H9 (cell line): ENCODE measurements at regions not wholly inside any gene's neighbourhood (a gene's known extent, or its start where the extent isn't known, plus 50 kb on each side); places are given as distances from the start of the nearest gene placed in this dataset.
A peak's percentile ranks its signal among the peaks of the same experiment; 100 is the strongest.
"Not testable (repeated sequence)": the region's sequence is repeated elsewhere in the genome, so short reads cannot be mapped to it uniquely, and the experiment has no call there.

Experiments
- DNase-seq: peaks from one replicate; pipeline ENCODE4 v3.0.0-alpha.2; 2017
- H2AFZ ChIP-seq: one replicate; pipeline ENCODE4 v1.6.1; 2013; ENCODE audit warnings: mild to moderate bottlenecking, low read length, control low read depth, moderate library complexity
- H2AK5ac ChIP-seq: 2 replicates; pipeline ENCODE4 v1.6.1; 2013; ENCODE audit warnings: low read length, control low read depth, mixed read lengths; ENCODE audit not compliant: insufficient read length
- H2BK120ac ChIP-seq: one replicate; pipeline ENCODE4 v1.6.1; 2013; ENCODE audit warnings: low read depth, mild to moderate bottlenecking, low read length, control low read depth, inconsistent platforms; ENCODE audit not compliant: poor library complexity, severe bottlenecking
- H2BK12ac ChIP-seq: 2 replicates; pipeline ENCODE4 v1.6.1; 2013; ENCODE audit warnings: low read length, control low read depth, mixed read lengths, low read depth; ENCODE audit not compliant: insufficient read length
- H2BK15ac ChIP-seq: 2 replicates; pipeline ENCODE4 v1.6.1; 2013; ENCODE audit warnings: low read depth, low read length, control low read depth
- H2BK20ac ChIP-seq: one replicate; pipeline ENCODE4 v1.6.1; 2013; ENCODE audit warnings: low read depth, mild to moderate bottlenecking, low read length, control low read depth, inconsistent platforms; ENCODE audit not compliant: poor library complexity, severe bottlenecking
- H2BK5ac ChIP-seq: 2 replicates; pipeline ENCODE4 v1.6.1; 2013; ENCODE audit warnings: low read length, control low read depth, mixed read lengths; ENCODE audit not compliant: insufficient read length
- H3K14ac ChIP-seq: 2 replicates; pipeline ENCODE4 v1.6.1; 2013; ENCODE audit warnings: low read length, control low read depth; ENCODE audit not compliant: insufficient read depth
- H3K18ac ChIP-seq: 2 replicates; pipeline ENCODE4 v1.6.1; 2013; ENCODE audit warnings: low read depth, mild to moderate bottlenecking, mixed read lengths, low read length, control low read depth; ENCODE audit not compliant: insufficient read length
- H3K23ac ChIP-seq: 2 replicates; pipeline ENCODE4 v1.6.1; 2013; ENCODE audit warnings: low read length, control low read depth, mixed read lengths, low read depth; ENCODE audit not compliant: insufficient read length
- H3K23me2 ChIP-seq: 2 replicates; pipeline ENCODE4 v1.6.1; 2013; ENCODE audit warnings: low read depth, mild to moderate bottlenecking, mixed read lengths, low read length, control low read depth; ENCODE audit not compliant: insufficient read length, poor library complexity, severe bottlenecking
- H3K27ac ChIP-seq: 2 replicates; pipeline ENCODE4 v1.5.1; 2013; ENCODE audit warnings: low read length, control low read depth, mixed read lengths, low read depth; ENCODE audit not compliant: insufficient read length
- H3K27me3 ChIP-seq: 2 replicates; pipeline ENCODE4 v1.6.1; 2013; ENCODE audit warnings: low read length, control low read depth, inconsistent platforms; ENCODE audit not compliant: insufficient read depth
- H3K4ac ChIP-seq: 2 replicates; pipeline ENCODE4 v1.6.1; 2013; ENCODE audit warnings: low read depth, mild to moderate bottlenecking, control low read depth, inconsistent platforms, low read length, moderate library complexity
- H3K4me1 ChIP-seq: 2 replicates; pipeline ENCODE4 v1.6.1; 2013; ENCODE audit warnings: low read length, control low read depth, inconsistent platforms; ENCODE audit not compliant: insufficient read depth
- H3K4me2 ChIP-seq: 2 replicates; pipeline ENCODE4 v1.6.1; 2013; ENCODE audit warnings: low read length, control low read depth, mixed read lengths; ENCODE audit not compliant: insufficient read length, insufficient read depth
- H3K56ac ChIP-seq: 2 replicates; pipeline ENCODE4 v1.6.1; 2013; ENCODE audit warnings: low read depth, mild to moderate bottlenecking, mixed read lengths, low read length, control low read depth; ENCODE audit not compliant: insufficient read length
- H3K79me1 ChIP-seq: 2 replicates; pipeline ENCODE4 v1.6.1; 2013; ENCODE audit warnings: low read depth, mild to moderate bottlenecking, moderate library complexity, low read length, control low read depth, inconsistent platforms; ENCODE audit not compliant: insufficient read depth, poor library complexity, severe bottlenecking
- H3K79me2 ChIP-seq: 2 replicates; pipeline ENCODE4 v1.6.1; 2013; ENCODE audit warnings: low read length, control low read depth, inconsistent platforms; ENCODE audit not compliant: insufficient read depth
- H3K9ac ChIP-seq: 2 replicates; pipeline ENCODE4 v1.6.1; 2013; ENCODE audit warnings: low read length, control low read depth, mixed read lengths; ENCODE audit not compliant: insufficient read length; ENCODE audit errors: extremely low read depth
- H3K9me3 ChIP-seq: one replicate; pipeline ENCODE4 v1.6.1; 2013; ENCODE audit warnings: low read depth, low read length, inconsistent platforms; ENCODE audit not compliant: control insufficient read depth
- H3T11ph ChIP-seq: one replicate; pipeline ENCODE4 v1.6.1; 2013; ENCODE audit warnings: mild to moderate bottlenecking, low read length, control low read depth, inconsistent platforms
- H4K20me1 ChIP-seq: one replicate; pipeline ENCODE4 v1.6.1; 2013; ENCODE audit not compliant: control insufficient read depth, insufficient read length, insufficient read depth
- H4K5ac ChIP-seq: 2 replicates; pipeline ENCODE4 v1.6.1; 2013; ENCODE audit warnings: low read depth, mild to moderate bottlenecking, mixed read lengths, low read length, control low read depth; ENCODE audit not compliant: insufficient read length
- H4K8ac ChIP-seq: replicated peaks from 2 replicates; pipeline ENCODE4 v1.6.1; 2013; ENCODE audit warnings: low read length, control low read depth, mixed read lengths, low read depth; ENCODE audit not compliant: insufficient read length
- H4K91ac ChIP-seq: 2 replicates; pipeline ENCODE4 v1.6.1; 2013; ENCODE audit warnings: low read depth, mild to moderate bottlenecking, moderate library complexity, mixed read lengths, low read length, control low read depth; ENCODE audit not compliant: insufficient read length
- H3K27ac Mint-ChIP-seq, 3 experiments: 2 replicates in 2 of 3; 3 replicates in 1 of 3; pipeline ENCODE4 v1.8.0; 2020 to 2021; ENCODE audit warnings: mixed read lengths in 3 of 3, mild to moderate bottlenecking in 1 of 3, moderate library complexity in 1 of 3
- H3K27me3 Mint-ChIP-seq: 2 replicates; pipeline ENCODE4 v1.8.0; 2021; ENCODE audit warnings: low read depth, mild to moderate bottlenecking, moderate library complexity, mixed read lengths
- H3K36me3 Mint-ChIP-seq, 3 experiments: 2 replicates in 2 of 3; 3 replicates in 1 of 3; pipeline ENCODE4 v1.8.0; 2020 to 2021; ENCODE audit warnings: low read depth in 3 of 3, mixed read lengths in 3 of 3; ENCODE audit not compliant: insufficient read depth in 1 of 3
- H3K4me1 Mint-ChIP-seq, 2 experiments: 2 replicates each; pipeline ENCODE4 v1.8.0; 2020; ENCODE audit warnings: mixed read lengths in 2 of 2
- H3K4me3 Mint-ChIP-seq, 2 experiments: 2 replicates in 1 of 2; 3 replicates in 1 of 2; pipeline ENCODE4 v1.8.0; 2020 to 2021; ENCODE audit warnings: mild to moderate bottlenecking in 2 of 2, mixed read lengths in 2 of 2, moderate library complexity in 1 of 2
- H3K9me3 Mint-ChIP-seq, 2 experiments: 2 replicates in 1 of 2; 3 replicates in 1 of 2; pipeline ENCODE4 v1.8.0; 2020; ENCODE audit warnings: mild to moderate bottlenecking in 2 of 2, mixed read lengths in 2 of 2, moderate library complexity in 1 of 2
- WGBS: extraction: QIAGEN DNeasy Blood & Tissue Kit; methylation state at CpG from one replicate; pipeline ENCODE4 v1.1.7; 2013; ENCODE audit warnings: missing lambda C conversion rate, low lambda C conversion rate, mixed read lengths; ENCODE audit not compliant: insufficient read length; ENCODE audit errors: extremely low coverage; 5-methylcytosine and 5-hydroxymethylcytosine counted together

- WGBS = no CpG with 5 or more reads among the region's 1 CpG
- not testable (repeated sequence) for H3K23me2 ChIP-seq, H3K27ac Mint-ChIP-seq, H2BK12ac ChIP-seq, H3K27ac ChIP-seq, H4K5ac ChIP-seq, H3K4me2 ChIP-seq, H2AK5ac ChIP-seq, H2BK15ac ChIP-seq, H3K4me1 ChIP-seq, H3K27me3 Mint-ChIP-seq, H3K9ac ChIP-seq, H3K18ac ChIP-seq, H3K27me3 ChIP-seq, H4K20me1 ChIP-seq, DNase-seq, H3K79me1 ChIP-seq, H3K56ac ChIP-seq, H2BK20ac ChIP-seq, H2AFZ ChIP-seq, H3K4me1 Mint-ChIP-seq, H4K8ac ChIP-seq, H3T11ph ChIP-seq, H4K91ac ChIP-seq, H3K79me2 ChIP-seq, H2BK120ac ChIP-seq, H3K23ac ChIP-seq, H2BK5ac ChIP-seq, H3K4ac ChIP-seq, H3K14ac ChIP-seq, H3K4me3 Mint-ChIP-seq
- H3K9me3 ChIP-seq = peaks cover 78% of the 10 kb centered on the region
- H3K9me3 Mint-ChIP-seq = peaks cover 47 to 50% of the 10 kb centered on the region in 2 experiments
- H3K36me3 Mint-ChIP-seq = peaks cover 17 to 34% (median 17%) of the 10 kb centered on the region in 3 experiments; a peak in 6 of 7 replicates
Measured at GRCh38 chr15:20307137-20307536, 234.5 kb downstream of the GOLGA6L6 start.

GRCh38 chr15:20306497-20307106 is 235.0 kb downstream of the GOLGA6L6 start:
- not testable (repeated sequence) for H3K4me2 ChIP-seq, H3K23ac ChIP-seq, H3K56ac ChIP-seq, H3K4me1 Mint-ChIP-seq, H2AFZ ChIP-seq, H3K27me3 ChIP-seq, H4K20me1 ChIP-seq, H2BK5ac ChIP-seq, H3K9ac ChIP-seq, H4K91ac ChIP-seq, H4K5ac ChIP-seq, H3K79me1 ChIP-seq, H3K27ac Mint-ChIP-seq, H4K8ac ChIP-seq, H3K14ac ChIP-seq, H3K27ac ChIP-seq, H3T11ph ChIP-seq, H3K79me2 ChIP-seq, H2BK15ac ChIP-seq, H2BK120ac ChIP-seq, H3K23me2 ChIP-seq, H3K18ac ChIP-seq, H3K4me3 Mint-ChIP-seq, H3K4me1 ChIP-seq, H2AK5ac ChIP-seq, H2BK20ac ChIP-seq, H2BK12ac ChIP-seq, H3K4ac ChIP-seq
- peaks cover 18 to 37% (median 21%) of the 10 kb centered on the region in 3 experiments; a peak in 6 of 7 replicates for H3K36me3 Mint-ChIP-seq
- DNase-seq = peak; percentile 24
- H3K9me3 ChIP-seq = peaks cover 83% of the 10 kb centered on the region
- H3K9me3 Mint-ChIP-seq = peaks cover 52 to 55% of the 10 kb centered on the region in 2 experiments
- WGBS = no CpG with 5 or more reads among the region's 3 CpGs
- peaks cover 11% of the 10 kb centered on the region for H3K27me3 Mint-ChIP-seq
